CD4-positive, alpha-beta T cell treated with Interleukin-4 for 4 hours (primary cell): ENCODE measurements at regions not wholly inside any gene's neighbourhood (a gene's known extent, or its start where the extent isn't known, plus 50 kb on each side); places are given as distances from the start of the nearest gene placed in this dataset.
"Not testable (repeated sequence)": the region's sequence is repeated elsewhere in the genome, so short reads cannot be mapped to it uniquely, and the experiment has no call there.

ENCODE experiments used
- DNase-seq: peaks from one replicate; pipeline ENCODE4 v3.0.0-alpha.2; 2020

- no peak for DNase-seq
These were observed 149.3 kb downstream of the TGFB2 start for GRCh38 chr1:218494449-218494852.

- DNase-seq, result no peak
These were observed 150.8 kb downstream of the TGFB2 start for GRCh38 chr1:218495931-218496330.

- no peak for DNase-seq
These were observed 151.4 kb downstream of the TGFB2 start for GRCh38 chr1:218496561-218496960.

GRCh38 chr1:218498056-218498938 is 153.2 kb downstream of the TGFB2 start:
- DNase-seq, result no peak

- no peak for DNase-seq
These were observed 154.0 kb downstream of the TGFB2 start for GRCh38 chr1:218499011-218499691.

- no peak for DNase-seq
These were observed 154.8 kb downstream of the TGFB2 start for GRCh38 chr1:218499911-218500310.

GRCh38 chr1:218501161-218501560 is 156.0 kb downstream of the TGFB2 start:
- no peak for DNase-seq

GRCh38 chr1:218502383-218502782 is 157.2 kb downstream of the TGFB2 start:
- no peak for DNase-seq

- no peak for DNase-seq
These were observed 158.0 kb downstream of the TGFB2 start for GRCh38 chr1:218503102-218503501.

GRCh38 chr1:218507355-218508002 is 162.3 kb downstream of the TGFB2 start:
- DNase-seq, result no peak

- DNase-seq, result no peak
These were observed 165.1 kb downstream of the TGFB2 start for GRCh38 chr1:218510153-218510772.

GRCh38 chr1:218513328-218513727 is 168.2 kb downstream of the TGFB2 start:
- no peak for DNase-seq

- DNase-seq, result no peak
These were observed 169.6 kb downstream of the TGFB2 start for GRCh38 chr1:218514689-218515088.

- DNase-seq, result no peak
These were observed 171.4 kb downstream of the TGFB2 start for GRCh38 chr1:218516526-218516925.

GRCh38 chr1:218517459-218517858 is 172.3 kb downstream of the TGFB2 start:
- DNase-seq, result no peak

GRCh38 chr1:218518216-218518740 is 173.1 kb downstream of the TGFB2 start:
- DNase-seq, result no peak

- not testable (repeated sequence) for DNase-seq
These were observed 175.5 kb downstream of the TGFB2 start for GRCh38 chr1:218520646-218521045.

- peak; percentile 19 for DNase-seq
These were observed 176.5 kb downstream of the TGFB2 start for GRCh38 chr1:218521414-218522169.

- no peak for DNase-seq
These were observed 179.4 kb downstream of the TGFB2 start for GRCh38 chr1:218524526-218524925.

- DNase-seq, result no peak
These were observed 179.9 kb downstream of the TGFB2 start for GRCh38 chr1:218525031-218525430.

- DNase-seq, result no peak
These were observed 180.5 kb downstream of the TGFB2 start for GRCh38 chr1:218525451-218526197.
